NCI-H69 (cell line): ENCODE measurements at regions not wholly inside any gene's neighbourhood (a gene's known extent, or its start where the extent isn't known, plus 50 kb on each side); places are given as distances from the start of the nearest gene placed in this dataset.
A peak's percentile ranks its signal among the peaks of the same experiment; 100 is the strongest.

Source experiments
- DNase-seq: peaks from one replicate; lab custom pipeline; 2025; lab: John Stamatoyannopoulos, UW

- DNase-seq = no peak
Observed at GRCh38 chr3:144229330-144229729, 257.7 kb downstream of the DIPK2A start.

GRCh38 chr3:144229953-144230352 lies 258.3 kb downstream of the DIPK2A start:
- peak; percentile 20 for DNase-seq

GRCh38 chr3:144235489-144235888 lies 263.9 kb downstream of the DIPK2A start:
- peak; percentile 13 for DNase-seq

- DNase-seq = peak; percentile 82
Observed at GRCh38 chr3:144237351-144237750, 265.7 kb downstream of the DIPK2A start.

- DNase-seq = peak; percentile 86
Observed at GRCh38 chr3:144241404-144241803, 269.8 kb downstream of the DIPK2A start.

- DNase-seq = peak; percentile 9
Observed at GRCh38 chr3:144242747-144243146, 271.1 kb downstream of the DIPK2A start.

GRCh38 chr3:144244662-144245061 lies 273.0 kb downstream of the DIPK2A start:
- DNase-seq = no peak

- no peak for DNase-seq
Observed at GRCh38 chr3:144252896-144253295, 281.3 kb downstream of the DIPK2A start.

GRCh38 chr3:144257381-144257780 lies 285.8 kb downstream of the DIPK2A start:
- no peak for DNase-seq

- DNase-seq = peak; percentile 49
Observed at GRCh38 chr3:144259267-144259666, 287.6 kb downstream of the DIPK2A start.

GRCh38 chr3:144263706-144264105 lies 292.1 kb downstream of the DIPK2A start:
- DNase-seq = no peak

GRCh38 chr3:144264350-144264749 lies 292.7 kb downstream of the DIPK2A start:
- DNase-seq = no peak

- no peak for DNase-seq
Observed at GRCh38 chr3:144264794-144265193, 293.2 kb downstream of the DIPK2A start.

GRCh38 chr3:144265542-144266100 lies 294.0 kb downstream of the DIPK2A start:
- no peak for DNase-seq

- no peak for DNase-seq
Observed at GRCh38 chr3:144270100-144270499, 298.5 kb downstream of the DIPK2A start.

- DNase-seq = peak; percentile 94
Observed at GRCh38 chr3:144272680-144273079, 301.1 kb downstream of the DIPK2A start.

- no peak for DNase-seq
Observed at GRCh38 chr3:144273601-144274000, 302.0 kb downstream of the DIPK2A start.

- DNase-seq = no peak
Observed at GRCh38 chr3:144275005-144275404, 303.4 kb downstream of the DIPK2A start.

- peak; percentile 7 for DNase-seq
Observed at GRCh38 chr3:144282313-144282712, 310.7 kb downstream of the DIPK2A start.

- no peak for DNase-seq
Observed at GRCh38 chr3:144286235-144286910, 314.8 kb downstream of the DIPK2A start.

- peak; percentile 34 for DNase-seq
Observed at GRCh38 chr3:144287001-144287400, 315.4 kb downstream of the DIPK2A start.

GRCh38 chr3:144289057-144289456 lies 317.4 kb downstream of the DIPK2A start:
- no peak for DNase-seq

GRCh38 chr3:144294659-144295538 lies 323.3 kb downstream of the DIPK2A start:
- DNase-seq = no peak
